ENCODE measurements at regions not wholly inside any gene's neighbourhood (a gene's known extent, or its start where the extent isn't known, plus 50 kb on each side); places are given as distances from the start of the nearest gene placed in this dataset.
"Not testable (repeated sequence)": the region's sequence is repeated elsewhere in the genome, so short reads cannot be mapped to it uniquely, and the experiment has no call there.

DNA sequence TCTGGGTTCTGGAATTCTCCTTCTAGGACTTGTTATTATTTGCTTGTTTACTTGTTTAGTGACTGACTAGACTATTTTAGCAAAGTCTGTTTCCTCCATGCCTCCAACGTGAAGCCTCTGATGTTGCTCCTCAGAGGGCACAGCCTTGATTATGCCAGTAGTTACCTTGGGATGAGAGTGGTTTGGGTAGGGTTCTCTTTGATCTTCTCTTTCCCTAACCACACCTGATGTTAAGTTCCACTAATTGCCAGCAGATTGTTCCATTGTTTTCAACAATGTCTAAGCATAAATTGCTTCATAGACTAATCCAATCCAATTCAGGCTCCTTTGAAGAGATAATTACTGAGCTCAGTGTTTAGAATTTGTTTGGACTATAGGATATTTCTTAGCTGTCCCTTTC is 352.7 kb upstream of the DIPK2B start:
- FAIRE-seq: no peak

GRCh38 chrX:45546697-45547096 is 346.0 kb upstream of the DIPK2B start:
- not testable (repeated sequence) for FAIRE-seq

DNA sequence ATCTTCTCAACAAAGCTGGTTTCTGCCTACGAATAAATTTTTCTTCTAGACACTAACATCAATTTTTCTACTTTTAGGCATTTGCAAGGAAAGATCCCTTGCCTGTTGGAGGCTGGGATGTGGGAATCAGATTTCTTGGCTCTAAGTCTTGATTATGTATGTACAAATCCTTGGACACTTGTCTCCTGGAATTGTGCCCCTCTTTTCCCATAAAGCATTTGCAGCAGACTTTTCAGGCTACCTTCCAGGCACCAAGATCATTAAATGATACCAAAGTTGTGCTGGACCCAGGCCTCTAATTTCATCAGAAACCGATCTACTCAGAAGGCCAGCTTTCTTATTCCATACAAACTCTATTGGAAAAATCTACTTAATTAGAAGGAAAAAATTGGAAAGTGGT is 339.5 kb upstream of the DIPK2B start:
- no peak for FAIRE-seq

DNA sequence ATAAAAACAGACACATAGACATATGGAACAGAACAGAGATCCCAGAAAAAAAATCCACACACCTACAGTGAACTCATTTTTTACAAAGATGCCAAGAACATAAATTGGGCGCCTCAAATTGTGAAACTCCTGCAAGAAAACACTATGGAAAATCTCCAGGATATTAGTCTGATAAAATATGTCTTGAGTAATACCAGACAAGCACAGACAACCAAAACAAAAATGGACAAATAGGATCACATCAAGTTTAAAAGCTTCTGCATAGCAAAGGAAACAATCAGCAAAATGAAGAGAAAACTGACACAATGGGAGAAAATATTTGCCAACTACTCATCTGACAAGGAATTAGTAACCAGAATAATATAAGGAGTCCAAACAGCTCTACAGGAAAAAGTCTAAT is 337.3 kb upstream of the DIPK2B start:
- FAIRE-seq: no peak

DNA sequence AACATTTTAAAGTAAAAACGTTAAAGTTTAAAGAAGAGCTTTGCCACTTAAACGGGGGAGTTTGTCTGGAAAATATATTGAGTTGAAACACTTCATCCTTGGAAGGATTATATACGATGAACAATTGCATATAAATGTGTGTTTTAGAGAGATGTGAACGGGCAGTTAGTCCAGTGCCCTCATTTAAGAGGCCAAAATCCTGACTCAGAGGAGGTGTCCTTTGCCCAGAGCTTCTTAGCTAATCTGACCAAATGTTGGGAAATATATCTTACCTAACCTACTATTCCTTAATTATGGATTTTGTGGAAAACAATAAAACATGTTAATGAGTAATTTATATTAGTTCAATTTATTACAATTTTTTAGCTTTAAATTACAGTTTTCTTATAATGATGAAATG is 327.2 kb upstream of the DIPK2B start:
- FAIRE-seq: peak; percentile 72

DNA sequence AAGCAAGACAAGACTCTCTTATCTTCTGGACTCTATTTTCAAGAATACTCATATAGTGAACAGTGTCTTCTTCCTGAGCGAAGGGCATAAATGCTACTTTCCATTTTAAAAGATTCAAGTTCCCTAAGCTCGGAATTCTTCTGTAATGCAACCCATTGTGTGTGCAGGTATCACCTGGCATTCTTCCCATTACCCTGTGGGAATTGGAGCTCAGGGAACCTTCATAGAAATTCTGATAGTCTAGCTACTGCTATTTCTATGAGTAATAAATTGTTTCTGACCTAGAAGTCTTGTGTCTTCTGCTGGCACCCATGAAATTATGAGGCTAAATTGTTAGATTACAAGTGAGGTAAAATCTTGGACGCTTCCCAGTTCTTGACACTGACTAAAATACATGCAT is 324.1 kb upstream of the DIPK2B start:
- FAIRE-seq: no peak

DNA sequence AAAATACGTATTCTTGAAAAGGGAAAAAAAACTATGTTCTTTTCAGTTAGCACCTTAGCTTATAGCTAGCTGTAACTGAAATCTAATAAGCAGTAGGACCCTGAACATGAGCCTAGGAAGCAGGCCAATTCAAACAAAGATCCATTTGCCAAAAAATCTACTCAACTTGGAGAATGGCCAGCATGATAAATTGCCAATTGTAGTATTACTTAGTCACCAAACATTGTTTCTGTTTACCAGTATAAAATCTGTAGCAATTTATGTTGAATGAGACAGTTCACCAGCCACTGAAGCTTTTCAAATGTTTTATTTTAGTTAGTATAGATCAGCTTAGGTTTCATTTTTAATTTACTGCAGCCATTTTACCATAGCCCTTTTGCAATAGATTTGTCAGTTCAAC is 323.6 kb upstream of the DIPK2B start:
- FAIRE-seq: no peak

DNA sequence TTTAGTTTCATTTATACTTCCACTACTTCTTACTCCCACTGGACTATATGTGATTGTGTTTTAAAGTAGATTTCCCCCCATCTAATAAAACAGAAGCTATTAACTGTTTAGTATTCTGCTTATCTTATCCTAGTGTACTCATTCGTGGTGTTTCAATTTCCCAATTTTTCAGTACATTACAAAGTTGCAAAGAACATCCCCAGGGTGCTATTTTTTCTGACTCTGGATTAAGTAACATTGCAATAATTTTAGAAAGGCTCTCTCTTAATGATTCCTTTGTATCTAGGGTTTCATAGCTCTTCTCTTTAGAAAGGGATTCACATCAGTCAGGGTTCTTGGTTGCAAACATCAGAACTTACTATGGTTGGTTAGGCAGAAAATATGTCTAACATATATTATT is 317.9 kb upstream of the DIPK2B start:
- FAIRE-seq: no peak

DNA sequence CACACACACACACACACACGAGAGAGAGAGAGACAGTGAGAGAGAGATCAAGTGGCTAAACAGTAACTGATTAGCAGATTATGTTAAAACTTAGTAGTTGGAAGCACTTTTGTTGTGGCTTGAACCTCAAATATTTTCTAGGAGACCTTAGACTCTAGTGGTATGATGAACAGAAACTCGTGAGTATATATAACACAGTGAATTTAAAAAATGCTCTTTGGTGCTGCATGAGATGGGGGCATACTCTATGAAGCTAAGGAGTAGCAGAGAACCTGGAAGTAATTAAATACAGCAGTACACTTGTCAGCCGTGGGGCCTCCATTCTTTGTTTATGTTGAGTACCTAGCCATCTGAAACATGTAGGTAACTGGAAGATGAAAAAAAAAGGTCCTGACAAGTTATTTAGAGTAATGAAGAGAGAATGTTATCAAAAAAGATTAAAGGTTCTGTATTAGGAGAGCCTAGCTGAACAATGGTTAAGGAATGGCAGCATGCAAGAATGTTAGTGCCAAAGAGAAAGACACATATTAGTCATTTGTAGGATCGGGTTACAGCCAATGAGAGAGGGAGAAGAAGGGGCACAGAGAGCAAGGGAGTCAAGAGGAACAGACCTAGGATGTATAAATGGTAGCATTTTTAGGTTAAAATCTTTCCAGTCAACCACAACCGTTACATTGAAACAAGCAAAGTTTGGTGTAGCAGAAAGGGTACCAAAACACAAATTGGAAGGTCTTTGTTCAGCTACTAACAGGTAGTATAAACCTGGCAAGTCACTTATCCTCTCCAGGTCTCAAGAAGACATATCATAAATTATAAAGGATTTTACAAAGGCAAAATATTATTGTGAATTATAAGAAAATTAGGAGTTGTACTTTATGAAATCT is 316.7 kb upstream of the DIPK2B start:
- FAIRE-seq: no peak

DNA sequence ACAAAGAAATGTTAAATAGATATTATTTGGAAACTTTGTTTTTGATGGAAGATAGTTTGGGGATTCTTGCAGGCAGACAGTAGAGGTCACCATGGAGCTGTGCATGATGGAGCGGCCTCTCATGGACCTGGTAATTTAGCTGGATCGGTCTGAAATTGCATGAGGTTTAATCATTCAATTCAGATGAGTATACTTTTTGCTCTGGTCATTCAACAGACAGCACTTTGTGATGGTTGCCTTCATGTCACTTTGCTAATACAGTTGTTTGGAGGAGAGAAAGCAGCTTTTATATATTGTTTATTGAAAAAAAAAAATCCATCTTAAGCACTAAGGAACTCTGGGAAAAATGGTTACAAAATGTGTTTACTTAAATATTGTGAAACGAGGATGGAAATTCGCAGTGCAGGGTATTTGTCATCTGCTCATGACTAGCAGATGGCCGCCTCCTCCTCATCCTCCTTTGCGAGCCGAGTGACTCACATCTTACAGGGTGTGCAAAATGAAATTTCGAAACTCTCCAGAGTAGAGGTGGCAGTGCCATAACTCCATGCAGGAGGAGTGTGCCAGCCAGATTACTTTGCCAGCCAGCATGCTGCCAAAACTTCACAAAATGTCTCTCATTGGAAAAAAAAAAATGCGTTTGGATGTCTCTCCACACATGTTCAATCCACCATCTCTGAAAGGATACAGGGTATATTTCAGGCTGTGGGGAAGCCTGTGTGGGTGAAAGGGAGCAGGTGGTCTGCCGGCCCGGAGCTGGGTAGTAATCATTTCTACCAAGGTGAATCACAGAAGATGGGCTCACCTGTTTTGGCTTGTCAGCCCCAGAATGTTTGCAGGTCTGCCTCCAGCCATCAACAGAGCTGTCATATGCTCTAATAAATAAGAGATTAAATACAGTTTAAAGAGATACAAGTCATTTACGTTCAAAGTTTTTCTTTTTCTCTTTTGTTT is 314.9 kb upstream of the DIPK2B start:
- peak; percentile 76 for FAIRE-seq

- no peak for FAIRE-seq
These were observed 312.4 kb upstream of the DIPK2B start for GRCh38 chrX:45513042-45513441.

GRCh38 chrX:45508454-45508853 is 307.8 kb upstream of the DIPK2B start:
- FAIRE-seq: no peak

DNA sequence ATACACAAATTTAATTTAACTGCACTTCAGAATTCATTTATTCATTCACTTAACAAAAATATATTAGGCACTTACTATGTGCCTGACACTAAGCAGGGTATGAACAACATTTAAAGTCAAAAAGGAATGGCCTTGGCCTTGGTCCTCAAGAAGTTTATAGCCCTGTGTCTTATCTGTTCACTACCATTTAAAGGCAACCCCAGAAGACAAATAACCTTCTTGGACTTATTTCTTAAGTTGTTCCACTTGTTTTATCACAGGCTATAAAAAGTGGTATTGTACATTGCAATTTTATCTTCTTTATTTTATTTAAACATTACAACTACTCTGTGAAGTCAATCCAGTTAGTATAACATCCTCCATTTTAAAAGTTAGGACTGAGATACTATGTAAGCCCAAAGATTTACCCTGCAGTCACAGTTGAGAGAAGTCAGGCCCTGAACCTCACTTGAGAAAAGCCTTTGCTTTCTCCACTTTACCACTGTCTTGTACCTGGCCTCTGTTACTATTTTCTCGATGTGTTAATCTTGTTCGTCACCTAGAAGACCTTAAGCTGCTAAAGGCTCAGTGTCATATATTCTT is 305.6 kb upstream of the DIPK2B start:
- peak; percentile 57 for FAIRE-seq

- FAIRE-seq: no peak
These were observed 304.5 kb upstream of the DIPK2B start for GRCh38 chrX:45505214-45505613.

DNA sequence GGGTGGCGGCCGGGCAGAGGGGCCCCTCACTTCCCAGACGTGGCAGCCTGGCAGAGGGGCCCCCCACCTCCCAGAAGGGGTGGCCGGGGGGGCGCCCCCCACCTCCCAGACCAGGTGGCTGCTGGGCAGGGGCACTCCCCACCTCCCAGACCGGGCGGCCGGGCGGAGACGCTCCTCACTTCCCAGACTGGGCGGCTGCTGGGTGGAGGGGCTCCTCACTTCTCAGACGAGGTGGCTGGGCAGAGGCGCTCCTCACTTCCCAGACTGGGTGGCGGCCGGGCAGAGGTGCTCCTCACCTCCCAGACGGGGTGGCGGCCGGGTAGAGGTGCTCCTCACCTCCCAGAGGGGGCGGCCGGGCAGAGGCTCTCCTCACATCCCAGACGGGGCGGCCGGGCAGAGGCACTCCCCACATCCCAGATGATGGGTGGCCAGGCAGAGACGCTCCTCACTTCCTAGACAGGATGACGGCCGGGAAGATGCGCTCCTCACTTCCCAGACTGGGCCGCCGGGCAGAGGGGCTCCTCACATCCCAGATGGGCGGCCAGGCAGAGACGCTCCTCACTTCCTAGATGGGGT is 303.2 kb upstream of the DIPK2B start:
- not testable (repeated sequence) for FAIRE-seq

- FAIRE-seq: peak; percentile 57
These were observed 301.7 kb upstream of the DIPK2B start for GRCh38 chrX:45502396-45502795.

DNA sequence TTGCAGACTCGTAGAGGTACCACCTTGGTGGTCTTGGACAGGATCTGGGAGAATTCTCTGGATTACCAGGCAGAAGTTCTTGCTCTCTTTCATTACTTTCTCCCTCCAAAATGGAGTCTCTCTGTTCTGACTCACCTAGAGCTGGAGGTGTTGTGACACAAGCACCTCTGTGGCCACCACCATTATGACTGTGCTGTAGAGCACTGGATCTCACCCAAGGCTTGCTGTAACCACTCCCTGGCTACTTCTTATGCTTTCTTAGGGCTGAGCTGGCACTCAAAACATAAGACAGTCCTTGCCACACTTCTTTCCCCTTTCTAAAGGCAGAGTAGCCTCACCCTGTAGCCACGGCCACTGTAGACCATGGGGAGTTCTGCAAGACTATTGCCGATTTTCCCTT is 296.6 kb upstream of the DIPK2B start:
- FAIRE-seq: no peak

DNA sequence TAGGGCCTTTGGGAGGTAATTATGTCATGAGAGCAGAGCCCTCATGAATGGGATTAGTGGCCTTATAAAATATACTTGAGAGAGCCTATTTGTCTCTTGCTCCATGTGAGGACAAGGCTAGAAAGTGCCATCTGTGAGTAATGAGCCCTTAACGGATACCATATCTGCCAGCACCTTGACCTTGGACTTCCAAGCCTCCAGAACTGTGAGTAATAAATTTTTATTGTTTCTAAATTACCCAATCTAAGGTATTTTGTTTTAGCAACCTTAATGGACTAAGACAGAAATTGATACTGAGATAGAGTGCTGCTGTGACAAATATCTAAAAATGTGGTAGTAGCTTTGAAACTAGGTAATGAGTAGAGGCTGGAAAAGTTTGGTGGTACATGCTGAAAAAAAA is 285.0 kb upstream of the DIPK2B start:
- FAIRE-seq: no peak

DNA sequence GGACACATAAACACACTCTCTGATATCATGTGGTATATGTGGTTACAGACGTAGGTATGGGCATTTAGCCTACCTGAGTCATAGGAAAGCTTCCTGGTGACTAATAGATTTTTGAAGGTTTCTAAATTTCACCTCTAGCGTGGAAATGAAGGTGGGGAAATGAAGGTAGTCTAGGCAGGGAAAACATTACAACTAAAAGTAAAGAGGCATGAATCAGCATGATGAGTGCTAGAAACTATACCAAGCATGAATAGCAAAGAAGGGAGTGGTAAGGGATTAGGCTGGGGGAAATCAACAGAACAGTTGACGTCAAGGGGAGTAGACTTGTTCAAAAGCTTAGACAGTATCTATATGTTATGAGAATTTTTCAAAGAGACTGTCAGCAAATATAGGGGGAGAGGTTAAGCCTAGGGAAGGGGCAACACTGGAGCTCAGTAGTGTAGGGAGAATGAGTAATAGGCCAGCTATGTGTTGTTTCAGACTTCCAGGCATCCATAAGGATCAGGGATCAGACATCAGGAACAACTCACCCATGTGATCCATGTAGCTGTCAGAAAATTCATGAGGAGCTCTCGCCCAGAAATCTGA is 279.3 kb upstream of the DIPK2B start:
- no peak for FAIRE-seq

- no peak for FAIRE-seq
These were observed 278.6 kb upstream of the DIPK2B start for GRCh38 chrX:45479196-45479834.

DNA sequence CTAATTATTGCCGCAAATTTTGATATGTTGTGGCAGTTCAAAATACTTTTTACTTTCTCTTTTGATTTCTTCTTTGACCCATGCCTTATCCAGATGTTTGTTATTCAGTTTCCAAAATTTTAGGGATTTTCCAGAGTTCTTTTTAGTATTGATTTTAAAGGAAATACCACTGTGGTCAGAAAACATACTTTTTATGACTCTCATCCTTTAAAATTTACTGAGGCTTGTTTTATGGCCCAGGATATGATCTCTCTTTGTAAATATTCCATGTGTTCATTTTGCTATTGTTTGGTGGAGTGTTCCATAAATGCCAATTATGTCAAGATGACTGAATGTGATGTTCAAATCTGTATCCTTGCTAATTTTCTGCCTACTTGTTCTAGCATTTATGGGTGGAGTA is 272.3 kb upstream of the DIPK2B start:
- FAIRE-seq: peak; percentile 87

DNA sequence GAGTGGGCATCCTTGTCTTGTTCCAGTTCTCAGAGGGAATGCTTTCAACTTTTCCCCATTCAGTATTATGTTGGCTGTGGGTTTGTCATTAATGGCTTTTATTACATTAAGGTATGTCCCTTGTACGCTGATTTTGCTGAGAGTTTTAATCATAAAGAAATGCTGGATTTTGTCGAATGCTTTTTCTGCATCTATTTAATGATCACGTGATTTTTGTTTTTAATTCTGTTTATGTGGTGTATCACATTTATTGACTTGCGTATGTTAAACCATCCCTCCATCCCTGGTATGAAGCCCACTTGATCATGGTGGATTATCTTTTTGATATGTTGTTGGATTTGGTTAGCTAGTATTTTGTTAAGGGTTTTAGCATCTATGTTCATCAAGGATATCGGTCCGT is 266.9 kb upstream of the DIPK2B start:
- not testable (repeated sequence) for FAIRE-seq
